ENCODE measurements at regions not wholly inside any gene's neighbourhood (a gene's known extent, or its start where the extent isn't known, plus 50 kb on each side); places are given as distances from the start of the nearest gene placed in this dataset.

DNA sequence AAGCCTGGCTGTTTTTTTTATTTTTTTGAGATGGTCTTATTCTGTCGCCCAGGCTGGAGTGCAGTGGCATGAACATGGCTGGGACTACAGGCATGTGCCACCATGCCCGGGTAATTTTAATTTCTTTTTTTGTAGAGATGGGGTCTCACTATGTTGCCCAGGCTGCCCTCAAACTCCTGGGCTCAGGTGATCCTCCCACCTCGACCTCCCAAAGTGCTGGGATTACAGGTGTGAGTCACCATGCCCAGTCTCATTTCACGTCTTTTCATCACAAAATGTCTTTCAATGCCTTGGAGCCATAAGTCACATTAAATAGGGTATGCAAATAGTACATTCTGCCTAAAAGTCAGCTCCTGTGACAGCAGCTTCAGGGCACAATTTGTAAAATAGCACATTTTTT lies 52.8 kb downstream of the SOX2 start:
- Histone ChIP-seq H3K36me3 (ENCODE audit: control insufficient read depth, insufficient read depth, low read length) (no peaks in the 10 kb centered on the region), H3K4me1 (ENCODE audit: control insufficient read depth, insufficient read depth, low read length) (no peaks in the 10 kb centered on the region), H3K4me3 (ENCODE audit: low read length) (no peak overlapping the region), H3K27ac (ENCODE audit: low read length) (no peak overlapping the region), H3K9me3 (ENCODE audit: control insufficient read depth, insufficient read depth, low read length) (no peaks in the 10 kb centered on the region), H3K27me3 (ENCODE audit: control insufficient read depth, insufficient read depth, low read length) (no peaks in the 10 kb centered on the region)
- Mint-ChIP-seq H3K4me1 (no peaks in the 10 kb centered on the region), H3K4me3 (no peak overlapping the region), H3K27me3 (ENCODE audit: low read depth in 2 of 2) (no peaks in the 10 kb centered on the region), H3K27ac (no peak overlapping the region), H3K9me3 (peaks cover 0 to 2% of the 10 kb centered on the region in 2 donors), H3K36me3 (no peaks in the 10 kb centered on the region)
- TF ChIP-seq, protein P1, sequence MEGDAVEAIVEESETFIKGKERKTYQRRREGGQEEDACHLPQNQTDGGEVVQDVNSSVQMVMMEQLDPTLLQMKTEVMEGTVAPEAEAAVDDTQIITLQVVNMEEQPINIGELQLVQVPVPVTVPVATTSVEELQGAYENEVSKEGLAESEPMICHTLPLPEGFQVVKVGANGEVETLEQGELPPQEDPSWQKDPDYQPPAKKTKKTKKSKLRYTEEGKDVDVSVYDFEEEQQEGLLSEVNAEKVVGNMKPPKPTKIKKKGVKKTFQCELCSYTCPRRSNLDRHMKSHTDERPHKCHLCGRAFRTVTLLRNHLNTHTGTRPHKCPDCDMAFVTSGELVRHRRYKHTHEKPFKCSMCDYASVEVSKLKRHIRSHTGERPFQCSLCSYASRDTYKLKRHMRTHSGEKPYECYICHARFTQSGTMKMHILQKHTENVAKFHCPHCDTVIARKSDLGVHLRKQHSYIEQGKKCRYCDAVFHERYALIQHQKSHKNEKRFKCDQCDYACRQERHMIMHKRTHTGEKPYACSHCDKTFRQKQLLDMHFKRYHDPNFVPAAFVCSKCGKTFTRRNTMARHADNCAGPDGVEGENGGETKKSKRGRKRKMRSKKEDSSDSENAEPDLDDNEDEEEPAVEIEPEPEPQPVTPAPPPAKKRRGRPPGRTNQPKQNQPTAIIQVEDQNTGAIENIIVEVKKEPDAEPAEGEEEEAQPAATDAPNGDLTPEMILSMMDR (IDR thresholded peaks at IDR 0.05): no peak
- DNase-seq (no peak), ATAC-seq (no peak)
- 88% methylated on average over 4 of the region's 4 CpGs for WGBS (ENCODE audit: insufficient coverage)
- intact Hi-C loops (cut with micrococcal nuclease): no loop called here

DNA sequence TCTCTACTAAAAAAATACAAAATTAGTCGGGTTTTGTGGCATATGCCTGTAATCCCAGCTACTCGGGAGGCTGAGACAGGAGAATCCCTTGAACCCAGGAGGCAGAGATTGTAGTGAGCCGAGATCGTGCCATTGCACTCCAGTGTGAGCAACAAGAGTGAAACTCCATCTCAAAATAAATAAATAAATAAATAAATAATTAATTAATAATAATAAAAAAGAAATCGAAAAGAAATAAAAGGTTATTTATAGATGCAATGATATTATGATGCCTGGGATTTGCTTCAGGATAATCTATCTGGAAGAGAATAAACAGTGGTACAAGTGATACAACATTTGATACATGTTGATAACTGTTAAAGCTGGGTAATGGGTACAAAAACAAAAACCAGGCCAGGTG lies 58.6 kb downstream of the SOX2 start:
- no peaks in the 10 kb centered on the region for H3K27me3 ChIP-seq (ENCODE audit: control insufficient read depth, insufficient read depth, low read length)
- ATAC-seq (no peak), DNase-seq (no peak)
- 81% methylated on average over 2 of the region's 5 CpGs for WGBS (ENCODE audit: insufficient coverage)
- H3K4me1 ChIP-seq (ENCODE audit: control insufficient read depth, insufficient read depth, low read length): no peaks in the 10 kb centered on the region
- Mint-ChIP-seq H3K4me1 (no peaks in the 10 kb centered on the region), H3K27me3 (ENCODE audit: low read depth in 2 of 2) (no peaks in the 10 kb centered on the region), H3K9me3 (peaks cover 0 to 4% of the 10 kb centered on the region in 2 donors), H3K27ac (no peak overlapping the region), H3K36me3 (no peaks in the 10 kb centered on the region), H3K4me3 (no peak overlapping the region)
- H3K36me3 ChIP-seq (ENCODE audit: control insufficient read depth, insufficient read depth, low read length): no peaks in the 10 kb centered on the region
- H3K27ac ChIP-seq (ENCODE audit: low read length): no peak overlapping the region
- no peaks in the 10 kb centered on the region for H3K9me3 ChIP-seq (ENCODE audit: control insufficient read depth, insufficient read depth, low read length)
- H3K4me3 ChIP-seq (ENCODE audit: low read length): no peak overlapping the region
- TF ChIP-seq, protein P1 (IDR thresholded peaks at IDR 0.05): no peak
- intact Hi-C loops (cut with micrococcal nuclease): no loop called here

DNA sequence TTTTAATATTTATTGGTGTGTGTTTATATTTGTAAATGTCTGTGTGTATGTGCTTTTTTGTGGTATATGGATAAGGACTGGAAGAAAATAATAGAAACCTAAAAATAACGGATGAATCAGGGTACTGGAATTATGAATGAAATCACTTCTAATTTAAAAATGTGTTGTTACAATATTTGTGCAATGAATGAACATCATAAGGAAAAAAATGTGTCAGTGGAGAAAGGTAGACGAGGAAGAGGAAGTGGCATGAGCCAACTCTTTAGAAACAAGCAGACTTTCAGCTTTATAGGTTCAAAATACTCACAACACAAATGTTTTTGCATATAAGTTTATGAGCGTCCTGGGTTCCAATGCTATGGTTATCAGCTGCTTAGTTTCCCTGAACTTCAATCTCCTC lies 59.4 kb downstream of the SOX2 start:
- Mint-ChIP-seq H3K27ac (no peak overlapping the region), H3K4me3 (no peak overlapping the region), H3K4me1 (no peaks in the 10 kb centered on the region), H3K36me3 (no peaks in the 10 kb centered on the region), H3K27me3 (ENCODE audit: low read depth in 2 of 2) (no peaks in the 10 kb centered on the region), H3K9me3 (peaks cover 0 to 4% of the 10 kb centered on the region in 2 donors)
- Histone ChIP-seq H3K27me3 (ENCODE audit: control insufficient read depth, insufficient read depth, low read length) (no peaks in the 10 kb centered on the region), H3K4me3 (ENCODE audit: low read length) (no peak overlapping the region), H3K9me3 (ENCODE audit: control insufficient read depth, insufficient read depth, low read length) (no peaks in the 10 kb centered on the region), H3K36me3 (ENCODE audit: control insufficient read depth, insufficient read depth, low read length) (no peaks in the 10 kb centered on the region), H3K4me1 (ENCODE audit: control insufficient read depth, insufficient read depth, low read length) (no peaks in the 10 kb centered on the region), H3K27ac (ENCODE audit: low read length) (no peak overlapping the region)
- DNase-seq (no peak), ATAC-seq (no peak)
- intact Hi-C loops (cut with micrococcal nuclease): no loop called here
- 82% methylated on average over 2 of the region's 3 CpGs for WGBS (ENCODE audit: insufficient coverage)
- TF ChIP-seq, protein P1 (IDR thresholded peaks at IDR 0.05): no peak

DNA sequence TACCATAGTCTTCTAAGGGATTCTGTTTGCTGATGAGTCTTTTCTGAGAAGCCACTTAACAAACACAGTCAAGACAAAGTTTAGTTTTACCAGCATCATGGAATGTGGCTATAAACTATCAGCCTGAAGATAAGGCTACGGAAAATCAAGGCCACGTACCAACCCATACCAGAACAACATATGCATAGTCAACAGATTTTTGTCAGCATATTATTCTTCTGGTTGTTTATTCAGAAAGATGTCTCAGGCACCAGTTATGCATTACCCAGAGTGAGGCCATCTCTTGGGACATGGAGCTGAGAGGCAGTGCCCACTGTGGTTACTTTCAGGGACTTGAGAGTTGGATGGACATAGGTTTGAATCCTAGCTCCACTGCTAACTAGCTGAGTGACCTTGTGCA lies 60.4 kb downstream of the SOX2 start:
- Mint-ChIP-seq H3K4me3 (no peak overlapping the region), H3K27me3 (ENCODE audit: low read depth in 2 of 2) (no peaks in the 10 kb centered on the region), H3K36me3 (no peaks in the 10 kb centered on the region), H3K4me1 (no peaks in the 10 kb centered on the region), H3K9me3 (peaks cover 0 to 4% of the 10 kb centered on the region in 2 donors), H3K27ac (no peak overlapping the region)
- Histone ChIP-seq H3K4me1 (ENCODE audit: control insufficient read depth, insufficient read depth, low read length) (no peaks in the 10 kb centered on the region), H3K4me3 (ENCODE audit: low read length) (no peak overlapping the region), H3K36me3 (ENCODE audit: control insufficient read depth, insufficient read depth, low read length) (no peaks in the 10 kb centered on the region), H3K9me3 (ENCODE audit: control insufficient read depth, insufficient read depth, low read length) (no peaks in the 10 kb centered on the region), H3K27me3 (ENCODE audit: control insufficient read depth, insufficient read depth, low read length) (no peaks in the 10 kb centered on the region), H3K27ac (ENCODE audit: low read length) (no peak overlapping the region)
- 89% methylated on average over 2 of the region's 2 CpGs for WGBS (ENCODE audit: insufficient coverage)
- intact Hi-C loops (cut with micrococcal nuclease): no loop called here
- ATAC-seq: no peak
- DNase-seq: no peak
- TF ChIP-seq, protein P1 (IDR thresholded peaks at IDR 0.05): no peak
